ENCODE measurements at regions not wholly inside any gene's neighbourhood (a gene's known extent, or its start where the extent isn't known, plus 50 kb on each side); places are given as distances from the start of the nearest gene placed in this dataset.

- TF ChIP-seq CTCF (IDR thresholded peaks at IDR 0.05; ENCODE audit: low read depth, low read length) (no peak), EZH2phosphoT487 (IDR thresholded peaks at IDR 0.05; ENCODE audit: low read depth) (no peak)
Measured at GRCh38 chr6:94245395-94245794, 826.0 kb upstream of the EPHA7 start.

All from OCI-LY3 (cell line).